Coronary artery (tissue), 2 donors: ENCODE measurements at regions not wholly inside any gene's neighbourhood (a gene's known extent, or its start where the extent isn't known, plus 50 kb on each side); places are given as distances from the start of the nearest gene placed in this dataset.
A peak's percentile ranks its signal among the peaks of the same experiment; 100 is the strongest.

ENCODE experiments used
- DNase-seq: peaks from one replicate; pipeline ENCODE4 v3.0.0-alpha.2; 2017; ENCODE audit warnings: low spot score
- H3K27ac ChIP-seq, 2 donors: fragments of 200-600 bp; sonication (generic); one replicate each; pipeline ENCODE4 v1.5.1; 2016 to 2019
- H3K4me3 ChIP-seq: fragments of 200-600 bp; sonication (generic); 2 replicates; pipeline ENCODE4 v1.5.1; 2016; ENCODE audit warnings: mild to moderate bottlenecking, moderate library complexity
- TF ChIP-seq, protein P1 (sequence below): fragments of 200-600 bp; sonication (generic); IDR thresholded peaks from one replicate; pipeline ENCODE4 v1.5.1; 2019; ENCODE audit warnings: antibody characterized with exemption

GRCh38 chr20:61045091-61045490 lies 207.0 kb upstream of the CDH4 start:
- TF ChIP-seq, protein P1, sequence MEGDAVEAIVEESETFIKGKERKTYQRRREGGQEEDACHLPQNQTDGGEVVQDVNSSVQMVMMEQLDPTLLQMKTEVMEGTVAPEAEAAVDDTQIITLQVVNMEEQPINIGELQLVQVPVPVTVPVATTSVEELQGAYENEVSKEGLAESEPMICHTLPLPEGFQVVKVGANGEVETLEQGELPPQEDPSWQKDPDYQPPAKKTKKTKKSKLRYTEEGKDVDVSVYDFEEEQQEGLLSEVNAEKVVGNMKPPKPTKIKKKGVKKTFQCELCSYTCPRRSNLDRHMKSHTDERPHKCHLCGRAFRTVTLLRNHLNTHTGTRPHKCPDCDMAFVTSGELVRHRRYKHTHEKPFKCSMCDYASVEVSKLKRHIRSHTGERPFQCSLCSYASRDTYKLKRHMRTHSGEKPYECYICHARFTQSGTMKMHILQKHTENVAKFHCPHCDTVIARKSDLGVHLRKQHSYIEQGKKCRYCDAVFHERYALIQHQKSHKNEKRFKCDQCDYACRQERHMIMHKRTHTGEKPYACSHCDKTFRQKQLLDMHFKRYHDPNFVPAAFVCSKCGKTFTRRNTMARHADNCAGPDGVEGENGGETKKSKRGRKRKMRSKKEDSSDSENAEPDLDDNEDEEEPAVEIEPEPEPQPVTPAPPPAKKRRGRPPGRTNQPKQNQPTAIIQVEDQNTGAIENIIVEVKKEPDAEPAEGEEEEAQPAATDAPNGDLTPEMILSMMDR = no peak
- no peak overlapping the region for H3K4me3 ChIP-seq
- H3K27ac ChIP-seq = no peak overlapping the region
- no peak for DNase-seq

DNA sequence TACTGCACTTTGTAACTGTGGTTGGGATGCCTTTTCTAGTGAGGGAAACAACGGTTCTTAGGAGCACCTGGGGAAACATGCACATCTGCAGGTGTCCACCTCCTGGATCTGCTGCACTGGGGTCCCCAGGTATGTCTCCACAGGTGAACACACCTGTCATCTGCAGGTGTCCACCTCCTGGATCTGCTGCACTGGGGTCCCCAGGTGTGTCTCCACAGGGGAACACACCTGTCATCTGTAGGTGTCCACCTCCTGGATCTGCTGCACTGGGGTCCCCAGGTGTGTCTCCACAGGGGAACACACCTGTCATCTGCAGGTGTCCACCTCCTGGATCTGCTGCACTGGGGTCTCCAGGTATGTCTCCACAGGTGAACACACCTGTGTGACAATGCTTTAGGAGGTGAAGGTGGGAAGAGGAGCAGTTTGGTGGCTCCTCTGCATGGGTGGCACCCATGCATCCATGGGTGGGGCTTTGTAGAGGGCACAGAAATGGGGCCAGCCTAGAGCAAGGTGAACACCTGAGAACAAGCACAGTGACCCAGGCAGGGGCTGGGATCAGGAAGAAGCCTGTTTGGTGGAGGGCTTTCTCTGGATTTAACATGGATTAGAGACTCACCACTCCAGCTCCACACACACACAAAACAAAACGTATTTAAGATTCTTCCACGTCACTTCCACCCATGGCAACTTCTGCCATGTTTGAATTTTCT lies 206.0 kb upstream of the CDH4 start:
- H3K4me3 ChIP-seq = no peak overlapping the region
- peak; percentile 28 for DNase-seq
- no peak overlapping the region for H3K27ac ChIP-seq
- TF ChIP-seq, protein P1 = no peak

DNA sequence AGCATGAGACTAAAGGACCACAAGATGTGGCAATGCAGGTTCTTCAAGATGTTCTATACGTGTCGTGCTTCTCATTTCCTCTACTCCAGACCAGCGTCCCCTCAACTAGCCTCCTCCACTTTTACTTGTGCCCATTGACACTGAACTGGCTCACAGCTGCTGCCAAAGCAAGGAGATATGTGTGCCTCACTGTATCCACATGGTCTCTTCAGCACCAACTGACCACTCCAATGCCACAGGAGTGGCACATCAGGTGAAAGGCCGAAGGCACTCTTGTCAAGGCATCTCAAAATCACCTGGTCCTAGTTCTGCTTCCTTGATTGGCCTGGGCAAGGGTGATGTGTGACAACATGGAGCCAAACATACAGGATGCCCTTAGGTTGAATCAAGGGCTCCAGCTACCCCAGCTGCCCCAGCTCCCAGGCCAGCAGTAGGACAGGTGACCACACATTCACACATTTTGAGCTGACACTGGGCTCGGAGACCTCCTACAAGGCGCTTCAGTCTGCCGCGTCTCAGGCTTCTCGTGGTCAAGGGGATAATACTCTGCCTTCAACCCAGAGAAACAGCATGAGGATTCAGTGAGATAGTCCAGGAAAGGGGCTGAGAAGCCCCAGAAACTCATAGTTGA lies 205.2 kb upstream of the CDH4 start:
- TF ChIP-seq, protein P1 = no peak
- peak; percentile 59 for DNase-seq
- Histone ChIP-seq H3K4me3 (no peak overlapping the region), H3K27ac (no peak overlapping the region)

GRCh38 chr20:61047515-61047914 lies 204.5 kb upstream of the CDH4 start:
- TF ChIP-seq, protein P1 = no peak
- Histone ChIP-seq H3K4me3 (no peak overlapping the region), H3K27ac (no peak overlapping the region)
- no peak for DNase-seq

- no peak overlapping the region for H3K4me3 ChIP-seq
- DNase-seq = no peak
- TF ChIP-seq, protein P1 = no peak
- H3K27ac ChIP-seq = no peak overlapping the region
Observed at GRCh38 chr20:61048302-61048701, 203.8 kb upstream of the CDH4 start.

- Histone ChIP-seq H3K27ac (no peak overlapping the region), H3K4me3 (no peak overlapping the region)
- peak; percentile 64 for DNase-seq
- TF ChIP-seq, protein P1 = no peak
Observed at GRCh38 chr20:61049684-61050083, 202.4 kb upstream of the CDH4 start.

DNA sequence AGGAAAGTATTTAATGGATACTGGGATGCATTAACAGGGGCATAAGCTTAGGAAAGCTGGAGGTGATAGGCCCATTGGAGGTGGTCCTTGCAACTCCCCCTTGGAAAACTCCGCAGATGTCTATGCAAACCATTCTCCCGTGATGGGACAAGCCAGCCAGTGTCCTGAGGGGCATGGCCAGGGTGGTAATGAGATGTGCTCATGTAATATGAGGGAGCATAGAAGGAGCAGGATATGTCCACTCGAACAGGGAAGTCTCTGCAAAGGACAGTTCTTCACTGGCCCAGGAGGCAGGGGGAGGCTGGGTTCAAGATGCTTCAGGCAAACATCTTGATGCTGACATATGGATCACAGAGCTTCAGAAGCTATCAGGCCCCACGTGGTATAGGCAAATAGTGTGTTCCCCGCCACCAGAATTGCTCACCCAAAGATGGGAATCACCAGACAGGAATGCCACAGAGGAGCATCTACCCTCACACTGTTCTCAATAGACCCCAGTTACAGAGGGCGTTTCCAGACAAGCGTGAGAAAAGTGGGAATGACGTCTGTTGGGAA lies 201.6 kb upstream of the CDH4 start:
- DNase-seq = peak; percentile 8
- TF ChIP-seq, protein P1 = no peak
- no peak overlapping the region for H3K4me3 ChIP-seq
- no peak overlapping the region for H3K27ac ChIP-seq
